IPS-18a (cell line): ENCODE measurements at regions not wholly inside any gene's neighbourhood (a gene's known extent, or its start where the extent isn't known, plus 50 kb on each side); places are given as distances from the start of the nearest gene placed in this dataset.

Experiments used
- H3K27ac ChIP-seq: one replicate; pipeline ENCODE4 v1.5.1; 2013; ENCODE audit warnings: low read length
- H3K27me3 ChIP-seq: one replicate; pipeline ENCODE4 v1.6.1; 2013; ENCODE audit warnings: mild to moderate bottlenecking, low read length; ENCODE audit not compliant: control insufficient read depth, insufficient read depth
- H3K36me3 ChIP-seq: one replicate; pipeline ENCODE4 v1.6.1; 2013; ENCODE audit warnings: low read depth, low read length; ENCODE audit not compliant: control insufficient read depth
- H3K4me1 ChIP-seq: one replicate; pipeline ENCODE4 v1.6.1; 2013; ENCODE audit warnings: low read depth, low read length; ENCODE audit not compliant: control insufficient read depth
- H3K4me3 ChIP-seq: one replicate; pipeline ENCODE4 v1.5.1; 2013; ENCODE audit warnings: low read length
- H3K9ac ChIP-seq: one replicate; pipeline ENCODE4 v1.6.1; 2013; ENCODE audit warnings: mild to moderate bottlenecking, low read length, moderate library complexity
- H3K9me3 ChIP-seq: one replicate; pipeline ENCODE4 v1.6.1; 2013; ENCODE audit warnings: low read depth, low read length; ENCODE audit not compliant: control insufficient read depth

DNA sequence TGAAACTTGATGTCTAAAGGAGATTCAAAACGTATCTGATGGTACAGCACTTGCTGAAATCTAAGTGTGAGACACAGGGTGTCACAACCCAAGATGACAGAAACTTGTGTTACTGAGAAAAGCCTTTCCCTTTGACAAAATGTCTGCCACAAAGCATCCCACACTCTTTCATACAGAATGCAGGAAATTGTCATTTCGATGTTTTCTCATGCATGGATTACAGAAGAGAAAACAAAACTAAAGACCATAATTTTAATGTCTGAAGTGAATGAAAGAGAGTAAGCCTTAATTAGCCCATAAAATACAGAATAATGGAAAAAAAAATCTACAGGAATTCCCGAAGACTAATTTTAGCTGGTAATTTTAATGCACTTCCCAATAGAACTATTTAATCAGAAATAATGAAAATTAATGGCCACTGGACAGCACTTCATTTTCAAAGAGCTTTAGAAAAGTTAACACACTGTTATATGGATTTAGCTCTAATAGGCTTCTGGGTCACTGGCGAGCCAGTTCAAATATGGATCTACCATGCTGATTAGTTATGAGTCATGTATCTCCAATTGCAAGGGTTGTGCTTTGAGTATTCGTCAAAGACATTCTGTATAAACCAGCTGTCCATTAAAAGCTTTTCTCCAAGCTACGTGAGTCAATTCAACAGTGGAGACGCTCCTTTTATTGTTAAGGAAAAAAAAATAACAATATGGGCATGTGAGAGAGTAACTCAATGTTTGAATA, 656.7 kb downstream of the SLC16A7 start:
- H3K27ac ChIP-seq: no peak overlapping the region
- H3K36me3 ChIP-seq: no peaks in the 10 kb centered on the region
- no peaks in the 10 kb centered on the region for H3K9me3 ChIP-seq
- H3K27me3 ChIP-seq: no peaks in the 10 kb centered on the region
- no peaks in the 10 kb centered on the region for H3K4me1 ChIP-seq
- no peak overlapping the region for H3K4me3 ChIP-seq
- no peak overlapping the region for H3K9ac ChIP-seq

DNA sequence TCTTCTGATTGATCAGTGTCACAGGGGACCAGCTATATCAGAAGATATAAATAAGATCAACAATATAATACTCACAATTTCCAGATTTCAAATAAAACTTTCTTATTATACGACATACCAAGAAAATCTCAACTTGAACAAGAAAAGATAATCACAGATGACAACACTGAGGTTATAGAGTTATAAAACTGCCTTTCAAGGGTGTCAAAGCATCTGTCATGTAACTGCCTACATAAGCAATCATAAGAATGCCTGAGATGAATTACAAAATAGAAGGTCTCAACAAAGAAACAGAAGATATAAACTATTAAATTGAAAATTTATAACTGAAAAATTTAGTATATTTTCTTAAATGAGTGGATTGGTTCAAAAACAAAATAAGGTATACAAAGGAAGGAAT, 659.2 kb downstream of the SLC16A7 start:
- H3K4me3 ChIP-seq: no peak overlapping the region

DNA sequence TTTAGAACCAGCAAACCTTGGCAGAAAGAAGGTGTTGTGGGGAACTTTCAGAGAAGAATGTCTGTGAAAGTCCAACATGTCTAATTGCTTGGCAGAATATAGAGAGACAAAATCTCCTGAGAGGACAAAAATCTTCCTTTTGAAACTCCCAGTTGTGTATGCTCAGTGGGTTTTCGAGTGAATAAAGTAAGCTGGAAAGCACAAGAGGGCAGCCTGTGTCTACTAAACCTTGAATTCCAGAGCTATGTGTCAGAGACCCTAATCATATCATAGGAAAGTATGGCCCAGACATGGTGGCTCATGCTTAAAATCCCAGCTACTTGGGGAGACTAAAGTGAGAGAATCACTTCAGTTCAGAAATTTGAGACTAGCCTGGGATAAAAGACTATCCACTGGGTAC, 661.2 kb downstream of the SLC16A7 start:
- Histone ChIP-seq H3K9ac (no peak overlapping the region), H3K27ac (no peak overlapping the region), H3K27me3 (no peaks in the 10 kb centered on the region)

More for the DNA sequence above, 659.2 kb downstream of the SLC16A7 start:
- Histone ChIP-seq H3K36me3 (no peaks in the 10 kb centered on the region), H3K9ac (no peak overlapping the region), H3K4me1 (no peaks in the 10 kb centered on the region), H3K27me3 (no peaks in the 10 kb centered on the region), H3K9me3 (no peaks in the 10 kb centered on the region), H3K27ac (no peak overlapping the region)

DNA sequence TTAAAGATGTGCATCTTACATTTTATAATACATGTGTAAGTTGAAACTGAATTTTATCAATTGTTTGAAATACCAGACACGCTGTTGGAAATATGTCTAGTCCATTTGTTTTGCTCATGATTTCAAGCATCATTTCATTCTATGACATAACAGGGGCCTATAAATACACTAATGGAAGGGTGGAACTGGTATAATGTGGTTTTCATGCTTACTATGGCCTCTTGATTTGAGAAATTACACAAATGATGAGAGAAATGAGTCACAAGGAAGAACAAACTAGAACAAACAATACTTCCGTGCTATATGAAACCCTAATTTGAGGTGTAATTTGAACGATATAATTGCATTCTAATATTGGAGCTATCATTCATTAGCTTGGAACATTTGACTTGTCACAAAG, 663.4 kb downstream of the SLC16A7 start:
- Histone ChIP-seq H3K27ac (no peak overlapping the region), H3K4me1 (no peaks in the 10 kb centered on the region), H3K36me3 (no peaks in the 10 kb centered on the region), H3K9me3 (no peaks in the 10 kb centered on the region), H3K9ac (no peak overlapping the region), H3K27me3 (no peaks in the 10 kb centered on the region), H3K4me3 (no peak overlapping the region)

More for the DNA sequence above, 661.2 kb downstream of the SLC16A7 start:
- Histone ChIP-seq H3K36me3 (no peaks in the 10 kb centered on the region), H3K9me3 (no peaks in the 10 kb centered on the region), H3K4me3 (no peak overlapping the region), H3K4me1 (no peaks in the 10 kb centered on the region)

DNA sequence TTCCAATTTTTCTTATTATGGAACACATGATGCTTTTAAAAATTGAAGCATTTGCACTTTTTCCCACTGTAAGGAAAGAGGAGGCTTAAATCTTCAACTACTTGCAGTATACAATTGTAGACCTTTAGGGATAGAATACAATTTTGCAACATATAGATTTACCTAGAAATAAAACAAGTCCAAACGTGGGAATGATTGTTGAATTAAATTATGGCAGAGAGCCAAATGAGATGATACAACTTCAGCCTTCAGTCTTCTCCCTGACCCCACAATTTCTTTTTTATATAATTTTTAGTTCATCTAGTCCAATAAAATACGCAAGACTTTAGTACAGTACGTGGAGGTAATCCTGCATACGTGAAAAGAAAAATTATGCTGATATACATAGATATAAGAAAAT, 666.5 kb downstream of the SLC16A7 start:
- H3K9me3 ChIP-seq: no peaks in the 10 kb centered on the region
- H3K9ac ChIP-seq: no peak overlapping the region
- H3K4me3 ChIP-seq: no peak overlapping the region
- no peaks in the 10 kb centered on the region for H3K36me3 ChIP-seq
- H3K27me3 ChIP-seq: no peaks in the 10 kb centered on the region
- H3K4me1 ChIP-seq: no peaks in the 10 kb centered on the region
- H3K27ac ChIP-seq: no peak overlapping the region

DNA sequence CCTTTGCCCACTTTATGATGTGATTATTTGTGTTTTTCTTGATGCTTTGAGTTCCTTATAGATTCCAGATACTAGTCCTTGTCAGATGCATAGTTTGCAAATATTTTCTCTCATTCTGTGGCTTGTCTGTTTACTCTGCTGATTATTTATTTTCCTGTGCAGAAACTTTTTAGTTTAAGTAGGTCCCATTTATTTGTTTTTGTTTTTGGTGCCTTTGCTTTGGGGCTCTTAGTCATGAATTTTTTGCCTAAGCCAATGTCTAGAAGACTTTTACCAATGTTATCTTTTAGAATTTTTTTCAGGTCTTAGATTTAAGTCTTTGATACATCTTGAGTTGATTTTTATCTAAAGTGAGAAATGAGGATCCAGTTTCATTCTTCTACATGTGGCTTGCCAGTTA, 667.3 kb downstream of the SLC16A7 start:
- H3K27me3 ChIP-seq: no peaks in the 10 kb centered on the region
- H3K9me3 ChIP-seq: no peaks in the 10 kb centered on the region
- no peak overlapping the region for H3K9ac ChIP-seq
- no peaks in the 10 kb centered on the region for H3K4me1 ChIP-seq
- no peak overlapping the region for H3K27ac ChIP-seq
- no peaks in the 10 kb centered on the region for H3K36me3 ChIP-seq
- no peak overlapping the region for H3K4me3 ChIP-seq

DNA sequence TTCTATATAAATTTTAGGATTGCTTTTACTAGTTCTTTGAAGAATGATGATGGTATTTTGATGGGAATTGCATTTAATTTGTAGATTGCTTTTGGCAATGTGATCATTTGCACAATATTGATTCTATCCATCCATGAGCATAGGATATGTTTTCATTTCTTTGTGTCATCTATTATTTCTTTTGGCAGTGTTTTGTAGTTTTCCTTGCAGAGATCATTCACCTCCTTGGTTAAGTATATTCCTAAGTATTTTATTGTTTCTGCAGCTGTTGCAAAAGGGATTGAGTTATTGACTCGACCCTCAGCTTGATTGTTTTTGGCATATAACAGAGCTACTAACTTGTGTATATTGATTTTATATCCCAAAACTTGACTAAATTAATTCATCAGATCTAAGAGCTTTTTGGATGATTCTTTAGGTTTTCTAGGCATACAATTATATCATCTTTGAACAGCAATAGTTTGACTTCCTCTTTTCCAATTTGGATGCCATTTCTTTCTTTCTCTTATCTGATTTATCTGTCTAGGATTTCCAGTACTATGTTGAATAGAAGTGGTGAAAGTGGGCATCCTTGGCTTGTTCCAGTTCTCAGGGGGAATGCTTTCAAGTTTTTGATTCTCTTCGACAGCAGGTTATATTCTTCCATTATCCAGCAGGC, 668.1 kb downstream of the SLC16A7 start:
- H3K27me3 ChIP-seq: no peaks in the 10 kb centered on the region
- no peak overlapping the region for H3K4me3 ChIP-seq
- no peak overlapping the region for H3K9ac ChIP-seq
- no peaks in the 10 kb centered on the region for H3K4me1 ChIP-seq
- H3K36me3 ChIP-seq: no peaks in the 10 kb centered on the region
- H3K9me3 ChIP-seq: no peaks in the 10 kb centered on the region
- no peak overlapping the region for H3K27ac ChIP-seq

DNA sequence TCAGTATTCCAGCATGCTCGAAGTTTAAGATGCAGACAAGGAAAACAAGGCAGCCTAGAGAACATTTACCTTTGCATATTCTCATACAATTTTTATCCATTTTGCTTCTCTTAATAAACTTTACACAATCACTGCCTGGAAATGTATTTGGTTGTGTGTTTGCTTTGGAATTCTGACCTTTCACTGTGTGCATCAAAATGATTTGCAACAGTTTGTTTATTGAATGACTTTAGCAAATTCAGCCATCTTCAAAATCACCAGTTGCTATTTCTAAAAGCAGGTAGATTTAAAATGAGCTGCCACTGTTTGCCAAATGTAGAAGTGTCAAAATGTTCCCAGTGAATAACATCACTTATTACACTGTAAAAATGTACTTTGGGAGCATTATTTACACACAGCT, 669.9 kb downstream of the SLC16A7 start:
- Histone ChIP-seq H3K4me3 (no peak overlapping the region), H3K27me3 (no peaks in the 10 kb centered on the region), H3K36me3 (no peaks in the 10 kb centered on the region), H3K4me1 (no peaks in the 10 kb centered on the region), H3K9me3 (no peaks in the 10 kb centered on the region), H3K27ac (no peak overlapping the region), H3K9ac (no peak overlapping the region)

DNA sequence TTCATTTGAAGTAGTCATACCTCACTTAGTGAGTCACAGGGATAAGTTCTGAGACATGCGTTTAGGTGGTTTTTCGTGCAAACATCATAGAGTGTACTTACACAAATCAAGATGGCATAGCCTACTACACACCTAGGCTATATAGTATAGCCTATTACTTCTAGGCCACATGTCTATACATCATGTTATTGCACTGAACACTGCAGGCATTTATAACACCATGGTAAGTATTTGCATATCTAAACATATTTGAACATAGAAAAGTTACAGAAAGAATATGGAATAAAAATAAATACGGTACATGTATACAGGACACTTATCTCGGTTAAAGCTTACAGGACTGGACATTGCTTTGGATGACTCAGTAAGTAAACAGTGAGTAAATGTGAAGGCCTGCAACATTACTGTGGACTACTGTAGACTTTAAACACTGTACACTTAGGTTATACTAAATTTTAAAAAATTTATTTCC, 670.6 kb downstream of the SLC16A7 start:
- Histone ChIP-seq H3K9me3 (no peaks in the 10 kb centered on the region), H3K4me1 (no peaks in the 10 kb centered on the region), H3K9ac (no peak overlapping the region), H3K4me3 (no peak overlapping the region), H3K36me3 (no peaks in the 10 kb centered on the region), H3K27me3 (no peaks in the 10 kb centered on the region), H3K27ac (no peak overlapping the region)

DNA sequence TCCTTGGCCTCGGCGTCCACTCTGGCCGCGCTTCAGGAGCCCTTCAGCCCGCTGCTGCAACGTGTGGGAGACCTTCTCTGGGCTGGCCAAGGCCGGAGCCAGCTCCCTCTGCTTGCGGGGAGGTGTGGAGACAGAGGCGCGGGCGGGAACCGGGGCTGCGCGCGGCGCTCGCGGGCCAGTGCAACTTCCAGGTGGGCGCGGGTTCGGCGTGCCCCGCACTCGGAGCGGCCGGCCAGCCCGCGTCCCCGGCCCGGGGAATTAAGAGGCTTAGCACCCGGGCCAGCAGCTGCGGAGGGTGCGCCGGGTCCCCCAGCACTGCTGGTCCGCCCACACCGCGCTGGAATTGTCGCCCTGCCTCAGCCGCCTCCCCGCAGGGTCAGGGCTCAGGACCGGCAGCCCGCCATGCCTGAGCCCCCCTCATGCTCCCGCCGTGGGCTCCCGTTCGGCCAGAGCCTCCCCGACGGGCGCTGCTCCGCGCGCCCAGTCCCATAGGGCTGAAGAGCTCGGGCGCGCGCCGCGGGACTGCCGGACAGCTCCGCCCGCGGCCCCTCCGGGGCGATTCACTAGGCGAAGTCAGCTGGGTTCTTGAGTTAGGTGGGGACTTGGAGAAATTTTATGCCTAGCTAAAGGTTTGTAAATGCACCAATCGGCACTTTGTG, 673.9 kb downstream of the SLC16A7 start:
- no peak overlapping the region for H3K4me3 ChIP-seq
- H3K27ac ChIP-seq: no peak overlapping the region

DNA sequence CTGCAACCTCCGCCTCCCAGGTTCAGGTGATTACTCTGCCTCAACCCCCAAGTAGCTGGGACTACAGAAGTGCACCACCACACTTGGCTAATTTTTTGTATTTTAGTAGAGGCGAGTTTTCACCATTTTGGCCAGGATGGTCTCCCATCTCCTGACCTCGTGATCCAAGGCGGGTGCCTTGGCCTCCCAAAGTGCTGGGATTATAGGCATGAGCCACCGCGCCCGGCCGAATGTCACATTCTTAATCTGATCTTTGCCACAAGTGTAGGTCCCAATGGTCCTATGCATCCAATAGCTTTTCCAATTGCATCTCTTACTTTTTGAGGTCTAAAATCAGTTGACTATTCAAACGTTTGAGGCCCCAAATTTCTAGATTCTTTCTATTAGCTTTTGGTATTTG, 676.0 kb downstream of the SLC16A7 start:
- H3K9ac ChIP-seq: no peak overlapping the region
- no peaks in the 10 kb centered on the region for H3K9me3 ChIP-seq
- H3K4me3 ChIP-seq: no peak overlapping the region
- no peak overlapping the region for H3K27ac ChIP-seq
- no peaks in the 10 kb centered on the region for H3K4me1 ChIP-seq
- no peaks in the 10 kb centered on the region for H3K36me3 ChIP-seq
- no peaks in the 10 kb centered on the region for H3K27me3 ChIP-seq

More for the DNA sequence above, 673.9 kb downstream of the SLC16A7 start:
- no peaks in the 10 kb centered on the region for H3K36me3 ChIP-seq
- H3K27me3 ChIP-seq: no peaks in the 10 kb centered on the region
- no peaks in the 10 kb centered on the region for H3K4me1 ChIP-seq
- H3K9me3 ChIP-seq: no peaks in the 10 kb centered on the region
- H3K9ac ChIP-seq: no peak overlapping the region
